Endothelial cell of umbilical vein (primary cell): ENCODE measurements at regions not wholly inside any gene's neighbourhood (a gene's known extent, or its start where the extent isn't known, plus 50 kb on each side); places are given as distances from the start of the nearest gene placed in this dataset.

Experiments used
- BruUV-seq: library from RNA; stranded (reverse); fragments of 400-500 nt; replicated peaks from 2 replicates; lab custom pipeline; 2021; lab: Mats Ljungman, UMichigan
- CTCF ChIA-PET: fragments of 300-600, 350-600 bp; sonication (Branson Sonifier 250); formaldehyde crosslinking; loops from one replicate; lab custom pipeline; 2021; ENCODE audit warnings: antibody characterized with exemption, inconsistent platforms; lab: Charles Lee
- POLR2A ChIA-PET: fragments of 300-600, 350-600 bp; sonication (Branson Sonifier 250); formaldehyde crosslinking; loops from one replicate; lab custom pipeline; 2021; ENCODE audit warnings: antibody characterized with exemption, inconsistent platforms; lab: Charles Lee
- DNase-seq: peaks from one replicate; pipeline ENCODE4 v3.0.0-alpha.2; 2011; ENCODE audit warnings: low read depth, low spot score
- FAIRE-seq: peaks from 2 replicates; lab custom pipeline; 2011; peaks lifted over from hg19 to GRCh38; lab: Jason Lieb, UNC
- H2AFZ ChIP-seq: 2 replicates; pipeline ENCODE4 v1.6.0; 2012; ENCODE audit warnings: low read depth, low read length, control low read depth, inconsistent platforms
- H3K27ac ChIP-seq: 2 replicates; pipeline ENCODE4 v1.5.1; 2011; ENCODE audit warnings: low read depth, mild to moderate bottlenecking, control low read depth, low read length, moderate library complexity; ENCODE audit not compliant: insufficient read depth
- H3K27me3 ChIP-seq, 2 experiments: 2 replicates each; pipeline versions ENCODE4 v1.6.0 to v1.6.1; 2011; ENCODE audit warnings: low read length in 2 of 2, mixed read lengths in 1 of 2; ENCODE audit not compliant: control insufficient read depth in 2 of 2, insufficient read depth in 2 of 2
- H3K36me3 ChIP-seq, 2 experiments: 2 replicates in 1 of 2; 3 replicates in 1 of 2; pipeline ENCODE4 v1.5.1; 2011; ENCODE audit warnings: low read length in 2 of 2, mild to moderate bottlenecking in 1 of 2, moderate library complexity in 1 of 2; ENCODE audit not compliant: control insufficient read depth in 2 of 2, insufficient read depth in 2 of 2; ENCODE audit errors: extremely low read depth in 1 of 2
- H3K4me1 ChIP-seq: 3 replicates; pipeline ENCODE4 v1.5.1; 2011; ENCODE audit warnings: mild to moderate bottlenecking, low read length; ENCODE audit not compliant: control insufficient read depth, insufficient read depth; ENCODE audit errors: extremely low read depth
- H3K4me2 ChIP-seq: 2 replicates; pipeline ENCODE4 v1.6.1; 2011; ENCODE audit warnings: low read length, control low read depth, mixed read lengths; ENCODE audit not compliant: insufficient read depth
- H3K4me3 ChIP-seq, 3 experiments: fragments of 200-600 bp in 1 of 3; sonication (generic), shearing (Covaris generic) in 1 of 3; replicated peaks in 1 of 3; 2 replicates each; pipeline ENCODE4 v1.5.1; 2011 to 2016; ENCODE audit warnings: control low read depth in 3 of 3, low read length in 3 of 3, mild to moderate bottlenecking in 2 of 3, inconsistent platforms in 1 of 3, low read depth in 1 of 3, moderate library complexity in 1 of 3; ENCODE audit not compliant: insufficient read depth in 1 of 3
- H3K79me2 ChIP-seq: 2 replicates; pipeline ENCODE4 v1.6.0; 2012; ENCODE audit warnings: low read length, inconsistent platforms; ENCODE audit not compliant: control insufficient read depth, insufficient read depth
- H3K9ac ChIP-seq: replicated peaks from 2 replicates; pipeline ENCODE3; 2011; ENCODE audit warnings: low read length, control low read depth; ENCODE audit not compliant: insufficient read depth; ENCODE audit errors: extremely low read depth
- H3K9me1 ChIP-seq: replicated peaks from 3 replicates; pipeline ENCODE4 v1.6.0; 2011; ENCODE audit warnings: mild to moderate bottlenecking, low read length; ENCODE audit not compliant: control insufficient read depth, insufficient read depth; ENCODE audit errors: extremely low read depth
- H3K9me3 ChIP-seq: replicated peaks from 2 replicates; pipeline ENCODE4 v1.5.1; 2012; ENCODE audit warnings: low read length, inconsistent platforms; ENCODE audit not compliant: control insufficient read depth, insufficient read depth
- H4K20me1 ChIP-seq: replicated peaks from 2 replicates; pipeline ENCODE3; 2011; ENCODE audit warnings: mild to moderate bottlenecking, low read length; ENCODE audit not compliant: control insufficient read depth, insufficient read depth; ENCODE audit errors: extremely low read depth
- CTCF ChIP-seq, 2 donors: IDR thresholded peaks; 1 replicate in 1 of 2; 2 replicates in 1 of 2; pipeline ENCODE4 v1.5.1; 2011; ENCODE audit warnings: low read length in 2 of 2, mild to moderate bottlenecking in 2 of 2, moderate library complexity in 2 of 2, control low read depth in 1 of 2, inconsistent platforms in 1 of 2, low read depth in 1 of 2; ENCODE audit not compliant: insufficient read depth in 1 of 2; ENCODE audit errors: extremely low read depth in 1 of 2
- EZH2 ChIP-seq: IDR thresholded peaks from 2 replicates; pipeline ENCODE4 v1.6.1; 2012; ENCODE audit warnings: borderline replicate concordance, low read depth, mild to moderate bottlenecking, moderate library complexity, low read length, inconsistent platforms; ENCODE audit not compliant: severe bottlenecking
- FOS ChIP-seq: IDR thresholded peaks from 2 replicates; pipeline ENCODE4 v1.6.1; 2011; ENCODE audit warnings: mild to moderate bottlenecking, low read length, moderate library complexity, borderline replicate concordance; ENCODE audit not compliant: insufficient read depth
- GATA2 ChIP-seq: IDR thresholded peaks from 2 replicates; pipeline ENCODE4 v1.7.0; 2011; ENCODE audit warnings: low read depth, mild to moderate bottlenecking, moderate library complexity, mixed read lengths, low read length; ENCODE audit not compliant: insufficient read length, insufficient read depth
- JUN ChIP-seq: IDR thresholded peaks from 2 replicates; pipeline ENCODE4 v1.6.1; 2011; ENCODE audit warnings: borderline replicate concordance, low read depth; ENCODE audit not compliant: insufficient read length, insufficient read depth
- MYC ChIP-seq: IDR thresholded peaks from one replicate; pipeline ENCODE4 v1.6.1; 2011; ENCODE audit warnings: mild to moderate bottlenecking, low read depth, low read length
- POLR2A ChIP-seq: IDR thresholded peaks from 2 replicates; pipeline ENCODE4 v1.6.1; 2012; ENCODE audit warnings: low read depth, mild to moderate bottlenecking, control low read depth, low read length
- POLR2AphosphoS5 ChIP-seq: IDR thresholded peaks from 2 replicates; pipeline ENCODE4 v1.6.1; 2012; ENCODE audit warnings: low read depth, mild to moderate bottlenecking, control low read depth, low read length, moderate library complexity; ENCODE audit not compliant: insufficient read depth
- dilution Hi-C: fragments of 300-500 bp; cut with MboI; formaldehyde crosslinking; loops from one replicate; pipeline ENCODE4 v1.15.0; 2019; ENCODE audit warnings: low sequenced_read_pairs; ENCODE audit not compliant: extremely low pct_ligation_motif_present
- intact Hi-C: fragments of 100-400 bp; cut with micrococcal nuclease; formaldehyde crosslinking; loops from one replicate; pipeline ENCODE4 v1.10.0; 2022
- TF ChIP-seq, protein P1 (sequence below): IDR thresholded peaks from 2 replicates; pipeline ENCODE4 v1.6.1; 2011; ENCODE audit not compliant: insufficient read depth, insufficient read length

- POLR2A ChIA-PET, result no interaction called here
- peak; percentile 23 for DNase-seq
- Histone ChIP-seq H3K9me3 (no peaks in the 10 kb centered on the region), H4K20me1 (no peaks in the 10 kb centered on the region), H3K9ac (no peak overlapping the region), H3K79me2 (no peaks in the 10 kb centered on the region), H3K36me3 (no peaks in the 10 kb centered on the region), H3K4me2 (no peak overlapping the region), H2AFZ (no peak overlapping the region), H3K27ac (no peak overlapping the region), H3K4me3 (no peak overlapping the region), H3K4me1 (no peaks in the 10 kb centered on the region), H3K9me1 (no peaks in the 10 kb centered on the region), H3K27me3 (peaks cover 5 to 10% of the 10 kb centered on the region in 2 experiments)
- no peak for FAIRE-seq
- intact Hi-C loops (no loop called here), dilution Hi-C loops (no loop called here)
- TF ChIP-seq GATA2 (no peak), POLR2AphosphoS5 (no peak), EZH2 (no peak), MYC (no peak), POLR2A (no peak), CTCF (IDR thresholded peaks at IDR 0.05; ENCODE audit: extremely low read depth in 1 of 2, insufficient read depth in 1 of 2, low read depth in 1 of 2, low read length in 2 of 2) (no peak), JUN (no peak), FOS (no peak)
- TF ChIP-seq, protein P1, sequence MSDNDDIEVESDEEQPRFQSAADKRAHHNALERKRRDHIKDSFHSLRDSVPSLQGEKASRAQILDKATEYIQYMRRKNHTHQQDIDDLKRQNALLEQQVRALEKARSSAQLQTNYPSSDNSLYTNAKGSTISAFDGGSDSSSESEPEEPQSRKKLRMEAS, result no peak
- CTCF ChIA-PET, result interaction anchor here (1.6 kb wide), 1 partner anchor 32 kb away, joined by 3 read pairs; no protein-coding TSS in a partner anchor
- BruUV-seq, result no TSS peak
Observed at GRCh38 chr11:121886005-121886734, 229.8 kb downstream of the BLID start.
